Stimulated activated CD4-positive, alpha-beta T cell treated with anti-CD3 and anti-CD28 coated beads, Interleukin-2, amount 100 ng/mL, for 48 hours (primary cell): ENCODE measurements at regions not wholly inside any gene's neighbourhood (a gene's known extent, or its start where the extent isn't known, plus 50 kb on each side); places are given as distances from the start of the nearest gene placed in this dataset.

Experiments used
- DNase-seq, 2 donors: peaks; one replicate each; pipeline ENCODE4 v3.0.0-alpha.2; 2020

DNA sequence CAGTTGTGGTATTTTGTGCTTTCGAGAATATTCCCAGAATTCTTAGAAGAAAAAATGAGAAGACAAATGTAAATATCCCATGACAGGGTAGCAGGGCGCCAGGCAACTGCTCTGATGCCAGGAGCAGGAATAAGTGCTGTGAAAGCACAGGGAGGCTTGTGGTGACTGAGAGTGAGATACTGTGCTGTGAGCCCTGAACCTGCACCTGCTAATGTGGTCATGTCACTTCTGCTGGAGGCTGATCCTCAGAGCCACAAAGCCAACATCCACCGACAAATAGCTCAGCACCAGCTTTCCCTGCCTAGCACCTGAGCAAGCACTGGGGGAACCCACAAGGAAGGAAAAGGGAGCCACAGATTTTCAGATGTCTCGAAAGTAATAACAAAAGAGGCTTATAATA lies 368.6 kb upstream of the CDH4 start:
- no peak for DNase-seq

DNA sequence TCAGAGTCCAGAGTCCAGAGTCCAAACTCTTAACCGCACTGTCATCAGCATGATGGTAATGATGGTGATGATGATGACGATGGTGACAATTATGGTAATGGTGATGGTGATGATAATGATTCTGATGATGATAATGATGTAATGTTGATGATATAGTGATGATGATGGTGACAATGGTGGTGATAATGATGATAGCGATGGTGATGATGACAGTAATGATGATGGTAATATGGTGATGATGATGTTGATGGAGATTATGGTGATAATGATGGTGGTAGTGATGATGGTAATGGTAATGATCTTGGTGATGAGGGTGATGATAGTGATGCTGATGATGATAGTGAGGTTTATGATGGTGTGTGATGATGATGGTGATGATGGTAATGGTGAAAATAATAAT lies 367.8 kb upstream of the CDH4 start:
- no peak for DNase-seq

DNA sequence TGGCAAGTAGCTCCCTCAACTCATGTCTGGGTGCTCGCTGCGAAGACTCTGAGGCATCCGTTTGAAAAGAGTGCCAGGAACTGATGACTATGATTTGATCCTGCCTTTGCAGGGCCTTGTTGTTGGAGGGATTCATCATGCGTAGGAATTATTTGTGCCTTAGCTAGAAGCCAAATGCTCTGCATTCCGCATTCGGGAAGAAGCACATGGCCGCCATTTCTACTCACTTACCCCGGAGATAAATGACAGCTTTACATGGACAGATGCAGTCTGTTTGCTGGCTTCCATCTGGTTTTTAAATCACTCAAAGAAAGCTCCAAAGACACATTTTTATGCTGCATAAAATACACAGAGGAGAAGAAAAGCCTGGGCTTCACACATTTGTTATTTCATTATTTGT lies 363.3 kb upstream of the CDH4 start:
- DNase-seq = no peak

DNA sequence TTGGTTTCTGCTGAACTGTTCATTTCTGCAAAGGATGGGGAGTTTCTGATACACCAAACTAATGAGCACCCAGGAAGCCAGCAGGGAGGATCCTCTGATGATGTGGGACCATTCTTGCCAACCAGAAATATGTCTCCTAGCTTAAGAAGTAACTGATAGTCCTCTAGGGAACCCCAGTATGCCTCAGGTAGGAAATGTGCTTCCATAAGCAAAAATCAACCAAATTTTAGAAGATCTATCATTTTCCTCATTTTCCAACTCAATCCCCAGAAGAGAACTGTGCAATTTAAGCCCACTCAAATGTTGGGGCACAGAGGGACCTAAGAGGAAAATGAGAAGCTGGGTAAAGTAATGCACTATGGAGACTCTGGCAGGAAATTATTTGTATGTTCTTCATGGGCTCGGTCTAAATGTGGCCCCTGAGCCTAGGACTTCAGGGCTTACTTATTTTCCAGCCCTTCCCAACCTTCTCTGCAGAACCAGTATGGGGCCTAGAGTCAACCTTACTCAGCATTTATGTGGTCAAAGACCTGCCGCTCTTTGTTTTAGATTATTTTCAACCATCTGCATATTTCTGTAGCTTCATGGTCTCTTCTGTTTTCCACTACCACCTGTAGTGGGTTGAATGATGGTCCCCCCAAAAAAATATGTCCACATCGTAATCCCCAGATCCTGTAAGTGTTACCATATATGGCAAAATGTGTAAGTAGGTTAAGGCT lies 359.8 kb upstream of the CDH4 start:
- DNase-seq = no peak

DNA sequence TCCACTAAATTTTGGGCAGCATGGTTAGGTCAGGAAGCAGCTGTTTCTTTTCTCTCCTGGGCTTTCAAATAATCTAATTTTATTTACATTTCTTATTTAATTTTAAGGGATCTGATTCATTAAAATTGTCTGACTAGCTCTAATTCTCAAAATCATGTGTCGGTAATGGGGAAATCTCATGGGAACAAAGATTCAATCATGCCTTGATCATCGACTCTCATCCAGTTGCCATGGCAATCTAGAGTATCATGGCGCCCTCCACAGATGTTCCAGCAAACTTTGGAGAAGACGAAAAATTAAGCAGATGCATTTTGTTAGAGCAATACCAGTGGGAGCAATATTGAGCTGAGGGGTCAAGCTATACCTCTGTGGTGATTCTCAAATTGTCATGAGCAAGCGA lies 358.0 kb upstream of the CDH4 start:
- DNase-seq = no peak

DNA sequence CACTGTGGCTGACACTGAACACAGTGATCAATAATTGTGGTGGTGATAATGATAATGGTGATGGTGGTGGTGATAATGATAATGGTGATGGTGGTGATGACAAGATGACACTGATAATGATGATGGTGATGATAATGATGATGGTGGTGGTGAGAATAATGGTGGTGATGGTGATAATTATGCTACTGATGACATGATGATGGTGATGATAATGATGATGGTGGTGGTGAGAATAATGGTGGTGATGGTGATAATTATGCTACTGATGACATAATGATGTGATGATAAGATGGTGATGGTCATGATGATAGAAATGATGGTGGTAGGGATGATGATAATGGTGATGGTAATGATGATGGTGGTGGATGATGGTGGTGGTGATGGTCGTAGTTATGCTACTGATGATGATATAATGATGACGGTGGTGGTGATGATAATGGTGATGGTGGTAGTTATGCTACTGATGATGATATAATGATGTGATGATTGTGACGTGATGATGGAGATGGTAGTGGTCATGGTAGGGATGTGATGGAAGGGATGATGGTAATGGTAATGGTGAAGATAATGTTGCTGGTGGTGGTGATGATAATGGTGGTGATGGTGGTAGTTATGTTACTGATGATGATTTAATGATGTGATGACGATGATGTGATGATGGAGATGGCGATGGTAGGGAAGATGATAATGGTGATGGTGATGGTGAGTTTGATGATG lies 356.5 kb upstream of the CDH4 start:
- DNase-seq = no peak

DNA sequence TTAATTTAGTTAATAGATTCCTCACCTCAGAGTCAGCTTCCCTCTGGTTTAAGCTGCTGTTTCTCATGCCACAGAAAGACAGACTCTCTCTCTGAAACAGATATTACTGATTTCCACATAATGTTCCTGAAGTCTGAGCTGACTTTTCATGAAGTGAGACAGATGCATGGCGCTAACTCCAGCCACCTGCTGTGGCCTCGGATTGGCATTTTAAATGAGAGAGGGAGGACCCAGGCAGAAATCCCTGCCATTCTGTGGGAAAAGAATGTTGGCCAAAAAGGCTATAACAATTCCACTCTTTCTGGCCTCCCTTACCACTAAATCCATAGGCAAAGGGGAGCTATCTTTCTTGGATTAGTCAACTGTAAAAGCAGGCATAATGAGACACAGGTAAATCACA lies 354.1 kb upstream of the CDH4 start:
- no peak for DNase-seq

DNA sequence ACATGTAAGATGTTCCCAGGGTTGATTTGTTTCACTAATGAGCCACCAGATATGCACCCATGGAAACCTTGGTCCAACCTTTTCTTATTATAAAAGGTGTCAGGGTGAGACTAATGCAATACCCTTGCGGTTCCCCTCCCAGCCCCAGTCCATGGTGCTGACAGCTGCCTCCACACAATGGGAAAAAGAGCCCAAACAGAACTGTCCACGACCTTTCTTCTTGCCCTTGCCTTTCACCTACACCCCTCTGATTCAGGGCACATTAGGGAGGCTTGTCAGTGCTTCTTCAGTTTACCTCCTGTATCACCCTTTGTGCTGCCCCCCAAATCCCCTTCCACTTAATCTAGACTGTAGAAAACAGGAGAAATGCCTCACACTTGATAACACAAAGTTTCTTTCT lies 352.7 kb upstream of the CDH4 start:
- DNase-seq = no peak

DNA sequence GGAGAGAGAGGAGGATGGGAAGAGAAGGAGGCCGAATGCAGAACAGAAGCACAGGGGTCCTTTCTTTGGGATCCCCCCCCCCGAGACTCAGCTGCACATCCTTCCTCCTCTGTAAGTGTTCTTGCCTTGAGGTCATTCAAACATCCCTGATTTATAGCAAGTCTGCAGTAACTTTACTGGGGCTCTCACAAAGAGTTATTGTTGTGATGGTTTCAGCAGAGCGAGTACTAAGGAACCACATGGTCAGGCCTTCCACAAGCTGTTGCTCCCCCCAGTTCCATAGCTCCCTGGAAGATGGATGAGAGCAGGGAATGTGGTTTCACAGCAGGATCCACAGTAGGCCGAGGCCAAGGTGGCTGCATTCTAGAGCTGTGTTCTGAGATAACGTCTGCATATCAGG lies 351.4 kb upstream of the CDH4 start:
- no peak for DNase-seq

DNA sequence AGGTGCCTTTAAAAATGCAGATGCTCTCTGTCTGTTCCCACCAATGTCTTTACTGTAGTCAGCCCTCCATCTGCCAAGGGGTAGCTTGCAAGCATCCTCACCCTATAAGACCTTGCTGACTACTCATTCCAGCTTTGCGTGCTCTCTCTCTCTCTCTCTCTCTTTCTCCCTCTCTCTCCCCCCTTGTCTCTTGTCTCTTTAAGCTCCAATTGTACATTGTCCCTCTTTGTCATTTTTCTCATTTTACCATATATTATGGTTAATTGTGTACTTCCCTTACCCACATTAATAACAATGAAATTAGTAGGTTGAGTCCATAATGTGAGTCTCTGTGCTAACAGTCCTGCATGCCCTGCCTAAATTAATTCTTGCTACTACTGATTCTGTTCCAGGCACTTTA lies 350.2 kb upstream of the CDH4 start:
- DNase-seq = no peak

DNA sequence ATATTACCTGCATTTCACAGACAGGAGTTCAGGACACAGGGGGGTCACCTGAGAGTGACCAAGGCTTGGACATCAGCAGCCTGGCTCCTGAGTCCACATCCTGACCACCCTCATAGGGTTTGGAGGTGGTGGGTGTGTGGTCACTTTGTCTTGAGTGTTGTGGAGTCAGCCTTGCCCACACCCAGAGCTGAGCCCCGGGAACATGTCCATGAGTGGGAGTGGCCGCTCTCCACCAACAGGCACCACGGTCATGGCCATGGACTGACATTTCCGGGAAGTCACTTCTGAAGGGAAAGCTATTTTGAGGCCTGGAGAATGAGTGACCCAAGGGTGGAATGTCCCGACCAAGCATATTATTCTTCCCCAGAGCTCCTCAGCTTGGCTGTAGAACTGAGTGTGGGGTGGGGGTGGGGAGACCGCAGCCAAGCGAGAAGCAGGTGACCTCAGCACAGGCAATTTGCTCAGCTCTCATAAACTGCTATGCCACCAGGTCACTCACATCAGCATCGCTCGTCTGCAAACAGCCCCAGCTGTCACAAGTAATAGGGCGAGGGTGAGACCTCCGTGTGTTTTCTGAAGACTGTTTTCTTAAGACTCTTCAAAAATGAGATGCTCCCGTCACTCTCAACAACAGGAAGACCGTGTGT lies 348.6 kb upstream of the CDH4 start:
- DNase-seq = no peak

DNA sequence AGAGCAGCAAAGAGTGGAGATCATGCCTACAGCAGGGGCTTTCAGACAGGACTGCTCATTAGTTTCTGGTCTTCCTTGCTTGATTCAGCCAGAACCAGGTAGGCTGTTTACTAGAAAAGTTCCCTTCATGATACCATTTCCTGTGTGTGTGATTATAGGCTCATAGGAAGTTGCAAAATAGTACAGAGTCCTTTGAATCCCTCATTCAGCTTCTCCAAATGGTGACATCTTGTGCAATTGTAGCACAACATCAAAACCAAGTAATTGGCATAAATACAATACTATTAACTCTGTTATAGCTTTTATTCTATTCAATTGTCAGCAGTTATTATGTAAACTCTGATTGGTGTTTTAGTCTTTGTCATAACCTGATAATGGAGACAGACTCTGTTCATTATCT lies 347.3 kb upstream of the CDH4 start:
- no peak for DNase-seq

DNA sequence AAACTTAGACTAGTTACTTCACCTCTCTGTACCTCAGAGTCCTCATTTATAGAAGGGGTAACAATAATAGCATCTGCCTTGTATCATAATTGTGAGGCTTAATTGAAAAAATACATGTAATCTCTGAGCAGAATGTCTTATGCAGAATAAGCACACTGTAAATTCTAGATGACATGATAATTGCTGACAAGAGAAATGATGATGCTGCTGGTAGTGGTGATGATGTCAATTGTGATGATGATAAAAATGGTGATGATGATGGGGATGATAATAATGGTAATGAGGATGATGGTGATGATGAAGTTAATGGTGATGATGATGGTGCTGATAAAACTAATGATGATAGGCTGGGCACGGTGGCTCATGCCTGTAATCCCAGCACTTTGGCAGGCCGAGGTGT lies 346.1 kb upstream of the CDH4 start:
- DNase-seq = no peak

DNA sequence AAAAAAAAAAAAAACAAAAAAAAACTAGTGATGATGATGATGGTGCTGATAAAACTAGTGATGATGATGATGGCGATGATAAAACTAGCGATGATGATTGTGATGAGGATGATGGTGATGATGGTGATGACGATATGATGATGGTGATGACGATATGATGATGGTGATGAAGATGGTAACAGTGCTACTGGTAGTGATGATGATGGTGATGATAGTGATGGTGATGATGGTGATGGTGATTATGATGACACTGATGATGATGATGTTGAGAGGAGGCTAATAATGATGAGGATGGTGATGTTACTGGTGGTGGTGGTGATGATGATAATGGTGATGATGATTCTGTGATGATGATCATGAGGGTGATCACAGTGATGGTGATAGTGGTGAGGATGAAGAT lies 345.5 kb upstream of the CDH4 start:
- no peak for DNase-seq

DNA sequence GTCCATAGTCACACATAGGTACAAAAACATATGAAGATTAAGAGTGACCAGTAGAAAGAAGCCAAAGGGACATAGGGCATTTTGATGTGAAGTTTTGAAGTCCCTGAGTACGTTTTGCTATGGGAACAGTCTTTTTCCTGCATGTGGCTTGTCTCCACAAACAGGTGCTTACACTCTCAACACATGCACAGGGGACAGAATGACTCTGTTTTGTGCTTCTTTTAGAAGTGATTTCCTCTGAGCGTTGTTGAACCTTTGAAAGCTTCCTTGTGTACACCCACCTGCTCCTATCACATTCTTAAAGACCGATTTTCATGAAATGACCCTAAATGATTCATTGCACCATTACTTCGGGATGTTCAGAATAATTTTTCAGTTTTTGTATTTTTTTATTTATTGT lies 338.8 kb upstream of the CDH4 start:
- DNase-seq = no peak

DNA sequence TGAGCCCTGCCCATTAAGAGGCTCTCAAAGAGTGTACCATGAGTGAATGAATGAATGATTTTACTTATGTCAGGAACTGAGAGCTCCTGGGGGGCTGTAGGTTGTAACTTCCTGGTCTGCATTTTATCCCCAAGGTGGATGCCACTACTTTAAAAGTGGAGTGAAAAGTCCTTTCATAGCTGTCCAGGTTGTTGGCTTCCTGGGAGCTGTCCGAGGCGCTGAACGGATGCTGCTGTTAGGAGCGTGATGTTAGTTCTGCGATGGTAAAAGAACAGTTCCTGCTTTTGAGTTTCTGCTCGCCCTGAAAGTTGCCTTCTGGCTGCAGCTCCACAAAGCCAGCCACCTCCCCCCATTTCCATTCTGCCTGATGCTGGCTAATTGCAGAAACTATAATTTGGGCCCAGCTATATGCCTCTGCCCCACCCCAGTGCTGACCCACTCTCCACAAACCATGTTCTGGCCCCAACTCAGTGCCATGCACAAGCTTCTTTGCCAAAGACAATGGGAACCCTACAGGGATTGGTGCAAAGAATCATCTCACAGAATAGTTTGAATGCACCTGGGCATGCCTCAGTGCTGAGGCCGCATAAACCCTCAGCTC lies 330.9 kb upstream of the CDH4 start:
- peak; percentile 13 to 24 for DNase-seq

DNA sequence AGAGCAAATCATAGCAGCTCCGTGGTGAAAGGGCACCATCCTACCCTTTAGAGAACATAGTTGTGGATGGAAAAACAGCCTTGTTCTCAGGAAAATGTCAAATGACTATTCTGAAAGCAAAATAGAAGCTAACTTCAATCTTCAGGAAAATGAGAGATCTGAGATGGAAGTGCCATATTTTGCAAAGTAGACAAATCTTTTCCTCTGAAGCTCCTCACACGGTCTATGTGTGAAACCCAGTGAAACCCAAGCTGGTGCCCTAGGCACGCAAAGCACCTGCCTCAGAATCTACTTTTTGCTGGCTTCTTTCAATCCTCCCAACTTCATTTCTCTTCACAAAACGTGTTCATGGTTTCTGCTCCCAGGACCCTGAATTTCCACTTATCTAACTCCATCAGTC lies 325.2 kb upstream of the CDH4 start:
- no peak for DNase-seq

DNA sequence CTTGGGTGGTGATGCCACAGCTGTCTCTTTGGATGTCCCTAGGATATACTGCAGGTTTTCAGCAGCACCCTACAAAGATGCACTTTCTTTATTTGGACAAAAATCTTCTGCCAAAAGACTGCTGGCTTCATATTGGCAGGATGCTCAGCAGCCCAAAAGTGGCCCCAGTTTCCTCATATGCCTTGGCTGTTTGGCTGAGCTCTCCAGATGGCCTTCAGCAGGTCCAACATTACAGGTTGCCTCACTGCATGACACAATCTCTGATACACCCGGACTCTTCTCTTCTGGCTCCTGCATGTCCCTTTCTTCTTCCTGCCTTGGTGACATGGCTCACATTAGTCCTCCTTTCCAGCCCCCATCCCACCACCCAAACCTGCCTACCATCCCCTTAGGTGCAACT lies 323.7 kb upstream of the CDH4 start:
- no peak for DNase-seq

DNA sequence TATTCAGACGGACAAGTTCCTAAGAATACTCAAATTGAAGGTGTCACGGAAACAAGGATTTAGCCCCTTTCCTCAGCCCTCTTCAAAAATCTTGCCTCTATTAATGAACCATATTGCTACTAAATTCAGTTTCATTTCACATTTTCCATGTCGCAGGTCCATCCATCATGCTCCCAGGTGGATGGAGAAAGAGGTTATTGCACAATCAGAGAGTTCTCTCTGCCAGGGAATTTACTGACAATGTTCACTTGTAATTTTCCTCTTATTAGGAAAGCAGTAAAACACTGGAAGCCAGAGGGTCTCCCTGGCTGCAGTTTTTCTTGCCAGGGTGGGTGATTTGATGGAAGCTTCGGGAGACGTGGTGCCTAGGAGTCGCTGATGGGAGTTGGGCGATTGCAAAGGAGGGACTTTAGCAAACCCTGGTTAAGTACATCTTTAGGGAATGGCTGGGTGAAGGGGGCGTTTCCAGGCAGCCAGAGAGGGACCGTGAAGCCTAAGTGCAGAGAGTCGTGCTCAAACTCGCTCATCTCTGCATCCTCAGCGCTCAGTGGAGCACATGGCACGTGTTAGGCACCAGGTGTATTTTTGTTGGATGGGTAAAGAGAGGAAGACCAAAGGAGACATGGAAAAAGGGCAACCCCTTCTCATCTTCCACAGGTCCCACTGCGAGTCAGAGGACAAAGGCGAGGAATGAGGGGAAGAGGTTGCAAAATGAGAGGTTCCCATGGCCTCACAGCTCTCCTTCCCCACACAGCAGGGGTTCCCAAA lies 321.9 kb upstream of the CDH4 start:
- no peak for DNase-seq

DNA sequence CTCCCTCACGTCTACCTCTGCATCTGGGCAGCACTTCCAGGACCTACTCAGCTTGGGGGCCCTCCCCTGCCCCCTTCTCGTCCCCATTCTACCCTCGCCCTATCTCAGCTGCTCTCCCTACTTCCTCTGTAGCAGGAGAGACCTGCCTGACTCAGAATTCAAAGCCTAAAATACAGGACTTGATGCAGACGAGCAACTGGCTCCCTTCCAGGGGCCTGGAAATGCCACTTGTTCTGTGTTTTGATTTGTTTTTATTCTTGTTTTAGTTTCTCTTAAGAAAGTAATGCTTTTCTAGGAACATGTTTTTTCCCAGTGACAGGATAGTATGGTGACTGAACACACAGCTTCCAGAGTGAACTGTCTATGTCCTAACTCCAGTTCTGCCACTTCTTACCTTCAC lies 320.4 kb upstream of the CDH4 start:
- no peak for DNase-seq

DNA sequence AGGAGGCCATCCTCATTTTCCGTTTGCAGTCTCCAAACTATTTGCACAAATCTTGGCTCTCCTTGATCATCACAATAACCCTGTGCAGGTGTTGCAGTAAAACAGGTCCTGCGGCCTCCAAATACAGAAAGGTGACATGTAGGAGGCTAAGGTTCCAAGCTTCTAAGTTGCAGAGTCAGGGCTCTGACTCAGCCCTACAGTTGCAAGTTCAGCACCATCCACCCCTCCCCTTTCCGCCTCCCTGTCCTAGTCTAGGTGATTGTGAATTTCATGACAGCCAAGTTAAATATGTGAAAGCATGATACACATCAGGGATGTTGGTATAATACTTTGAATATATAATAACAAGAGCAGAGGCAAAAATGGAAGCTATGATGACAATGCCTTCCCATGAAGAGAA lies 317.3 kb upstream of the CDH4 start:
- no peak for DNase-seq

DNA sequence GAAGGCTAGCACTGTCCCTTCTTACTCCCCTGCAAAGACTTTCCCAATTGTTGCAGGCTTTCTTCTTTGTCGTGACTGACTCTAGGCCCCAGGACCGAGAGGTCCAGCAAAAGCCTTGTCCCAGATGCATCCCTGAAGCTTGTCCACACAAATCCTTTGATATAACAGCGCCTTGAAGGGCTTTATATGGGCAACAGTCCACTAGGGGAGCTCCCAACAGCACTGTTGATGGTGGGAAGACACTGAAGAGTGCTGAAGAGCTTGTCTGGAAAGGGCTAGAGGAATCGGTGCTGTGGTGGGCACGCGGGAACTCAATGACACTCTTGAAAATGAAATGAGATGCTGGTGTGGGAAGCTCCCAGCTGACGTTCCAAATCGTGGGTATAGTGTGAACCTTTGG lies 316.1 kb upstream of the CDH4 start:
- no peak for DNase-seq

DNA sequence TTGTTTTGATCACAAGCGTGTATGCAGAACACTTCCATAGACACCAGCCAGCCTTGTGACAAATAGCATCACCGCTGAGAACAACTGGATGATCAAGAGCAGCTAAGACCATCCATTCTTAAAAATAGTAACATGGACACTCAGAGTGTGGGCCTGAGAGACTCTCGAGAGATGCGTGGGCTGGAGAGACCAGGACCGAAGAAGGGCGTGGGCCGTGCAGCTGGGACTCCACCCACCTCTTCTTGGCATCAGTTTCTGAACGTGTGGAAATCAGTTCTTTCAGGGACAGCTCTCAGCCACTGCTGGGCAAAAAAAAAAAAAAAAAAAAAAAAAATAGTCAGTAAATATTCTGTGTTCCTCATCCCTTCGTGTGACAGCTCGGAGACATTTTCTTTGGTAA lies 314.5 kb upstream of the CDH4 start:
- DNase-seq = no peak
